HG03558 (cell line): ENCODE measurements at regions not wholly inside any gene's neighbourhood (a gene's known extent, or its start where the extent isn't known, plus 50 kb on each side); places are given as distances from the start of the nearest gene placed in this dataset.

ENCODE experiments used
- ATAC-seq: cut with Tn5 transposase; IDR thresholded peaks from one replicate; pipeline ENCODE4 v1.9.1; 2021; ENCODE audit warnings: moderate number of reproducible peaks; ENCODE audit not compliant: unreplicated experiment; ENCODE audit errors: extremely low read depth

DNA sequence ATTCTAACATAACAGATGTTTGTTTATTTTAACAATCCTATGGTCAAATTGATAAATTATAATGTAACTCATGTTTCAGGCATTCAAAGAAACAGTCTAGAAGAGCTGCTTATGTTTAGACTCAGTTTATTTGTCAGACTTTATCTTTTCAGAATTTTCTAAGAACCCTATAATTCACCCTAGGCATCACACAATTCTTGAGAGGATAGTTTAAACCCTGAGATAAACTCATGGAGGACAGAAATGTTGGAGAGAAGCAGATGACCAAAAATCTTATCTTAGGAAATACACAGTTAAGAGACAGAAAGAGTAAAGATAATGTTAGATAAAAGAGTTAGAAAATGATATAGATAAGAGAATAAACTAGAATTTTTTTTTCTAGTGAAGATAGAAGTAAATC is 1185.7 kb upstream of the SLC10A2 start:
- ATAC-seq: no peak

DNA sequence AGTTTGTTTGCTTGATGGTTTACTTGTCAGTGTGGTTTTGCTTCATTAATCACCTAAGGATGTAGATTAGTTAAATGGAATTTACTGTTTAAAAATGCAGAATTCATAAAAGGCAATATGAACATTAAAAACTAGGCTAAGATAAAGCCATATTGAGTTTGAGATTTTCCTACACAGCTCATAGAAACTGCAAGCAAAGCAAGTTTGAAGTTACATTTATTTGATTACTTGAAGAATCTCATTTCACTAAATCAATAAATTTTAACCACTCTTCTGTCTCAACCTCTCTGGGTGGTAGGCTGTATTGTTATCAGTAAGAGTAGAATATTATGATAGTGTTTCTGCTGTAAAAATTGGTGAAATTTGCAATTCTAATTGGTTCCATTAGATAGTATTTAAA is 1180.7 kb upstream of the SLC10A2 start:
- no peak for ATAC-seq

DNA sequence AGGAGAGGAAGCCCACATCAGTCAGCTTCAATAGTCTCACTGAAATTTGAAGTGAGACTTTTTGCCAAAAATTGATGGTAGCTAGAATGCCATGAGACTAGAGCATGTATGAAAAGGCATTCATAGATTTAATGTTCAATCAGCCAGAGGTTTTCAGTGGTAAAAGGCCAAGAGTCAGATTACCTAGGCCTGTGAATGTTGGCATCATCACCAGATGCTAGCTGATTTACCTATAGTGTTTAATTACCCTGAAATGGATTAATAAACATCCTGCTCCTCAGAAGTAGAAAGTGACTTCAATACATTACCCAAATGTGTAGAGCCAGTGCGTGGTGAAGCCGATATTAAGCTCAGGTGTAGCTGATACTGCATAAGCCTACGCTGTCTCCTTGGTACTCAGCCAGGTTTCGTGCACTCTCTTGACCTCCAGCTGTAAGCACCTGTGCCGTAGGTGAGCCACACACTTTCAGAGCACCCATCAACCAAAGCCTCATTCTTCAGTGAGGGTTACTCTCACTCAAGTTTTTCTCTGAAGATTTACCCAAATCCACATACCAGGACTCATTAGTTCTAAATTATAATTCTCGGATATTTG is 1140.3 kb upstream of the SLC10A2 start:
- ATAC-seq: no peak

DNA sequence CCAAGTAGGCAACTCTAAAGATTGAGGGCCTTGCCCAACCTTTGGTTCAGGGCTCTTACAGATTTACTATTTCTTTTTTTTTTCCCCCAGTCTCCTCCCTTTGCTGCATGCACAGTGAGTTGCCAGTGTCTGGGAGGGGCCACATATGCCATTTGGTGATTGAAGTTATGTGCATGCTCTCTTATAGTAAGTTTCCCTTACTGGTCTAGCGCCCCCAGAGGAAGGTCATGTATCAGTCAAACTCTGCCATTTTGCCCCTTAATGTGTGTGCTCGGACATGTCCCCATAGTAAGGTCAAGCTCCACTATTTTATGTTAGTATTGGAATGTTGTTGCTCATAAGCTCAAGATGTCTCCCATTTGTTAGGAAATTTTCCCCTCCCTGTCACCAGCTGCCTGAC is 1138.0 kb upstream of the SLC10A2 start:
- ATAC-seq: no peak

DNA sequence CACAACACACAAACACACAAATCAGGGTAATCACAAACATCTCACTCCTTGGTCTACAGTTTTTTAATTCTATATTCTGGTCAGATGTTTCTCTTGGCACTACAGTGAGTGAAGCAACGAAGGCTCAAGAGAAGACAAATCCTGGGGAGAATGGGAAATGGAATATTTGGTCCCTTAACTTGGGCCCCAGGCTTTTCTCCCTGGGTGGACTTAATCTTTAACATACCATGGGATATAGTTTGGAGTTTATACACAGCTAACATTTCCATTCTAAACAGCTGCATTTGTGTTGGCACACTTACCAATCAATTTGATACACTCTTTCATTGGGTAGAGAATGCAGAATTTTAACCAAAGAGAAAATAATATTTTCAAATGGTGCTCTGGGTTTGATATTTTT is 1132.6 kb upstream of the SLC10A2 start:
- ATAC-seq: no peak

DNA sequence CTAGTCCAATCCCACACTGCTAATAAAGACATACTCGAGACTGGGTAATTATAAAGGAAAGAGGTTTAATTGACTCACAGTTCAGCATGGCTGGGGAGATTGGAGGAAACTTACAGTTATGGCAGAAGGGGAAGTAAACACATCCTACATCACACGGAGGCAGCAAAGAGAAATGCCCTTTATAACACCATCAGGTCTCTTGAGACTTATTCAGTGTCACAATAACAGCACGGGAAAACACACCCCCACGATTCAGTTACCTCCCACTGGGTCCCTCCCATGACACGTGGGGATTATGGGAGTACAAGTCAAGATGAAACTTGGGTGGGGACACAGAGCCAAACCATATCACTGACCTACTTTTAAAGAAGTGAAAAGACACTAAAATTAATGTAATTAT is 1130.4 kb upstream of the SLC10A2 start:
- ATAC-seq: no peak

DNA sequence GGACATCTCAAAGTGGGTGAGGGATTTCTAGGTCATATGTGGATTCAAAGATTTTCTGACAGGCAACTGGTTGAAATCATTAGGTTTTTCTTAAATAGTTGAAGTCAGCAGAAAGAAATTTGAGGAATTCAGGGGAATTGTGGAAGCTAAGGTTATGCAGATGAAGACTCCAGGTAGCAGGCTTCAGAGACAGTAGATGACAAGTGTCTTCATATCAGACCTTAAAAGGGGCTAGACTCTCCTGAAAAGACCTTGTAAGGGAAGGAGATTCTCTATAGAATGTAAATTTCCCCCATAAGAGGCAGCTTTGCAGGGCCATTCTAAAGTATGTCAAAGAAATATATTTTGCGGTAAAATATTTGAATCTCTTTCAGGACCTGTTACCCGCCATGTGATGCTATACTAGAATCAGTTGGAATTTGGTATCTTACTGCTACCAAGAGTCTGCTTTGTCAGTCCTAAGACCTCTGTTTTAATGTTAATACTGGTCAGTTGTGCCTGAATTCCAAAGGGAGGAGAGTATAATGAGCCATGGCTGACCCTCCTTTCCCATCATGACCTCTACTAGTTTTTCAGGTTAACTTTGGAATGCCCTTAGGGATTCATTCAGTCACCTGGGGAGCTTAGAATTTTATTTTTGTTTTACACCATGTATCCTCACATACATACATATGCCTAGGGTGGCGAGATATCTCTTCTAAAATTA is 1115.5 kb upstream of the SLC10A2 start:
- no peak for ATAC-seq

DNA sequence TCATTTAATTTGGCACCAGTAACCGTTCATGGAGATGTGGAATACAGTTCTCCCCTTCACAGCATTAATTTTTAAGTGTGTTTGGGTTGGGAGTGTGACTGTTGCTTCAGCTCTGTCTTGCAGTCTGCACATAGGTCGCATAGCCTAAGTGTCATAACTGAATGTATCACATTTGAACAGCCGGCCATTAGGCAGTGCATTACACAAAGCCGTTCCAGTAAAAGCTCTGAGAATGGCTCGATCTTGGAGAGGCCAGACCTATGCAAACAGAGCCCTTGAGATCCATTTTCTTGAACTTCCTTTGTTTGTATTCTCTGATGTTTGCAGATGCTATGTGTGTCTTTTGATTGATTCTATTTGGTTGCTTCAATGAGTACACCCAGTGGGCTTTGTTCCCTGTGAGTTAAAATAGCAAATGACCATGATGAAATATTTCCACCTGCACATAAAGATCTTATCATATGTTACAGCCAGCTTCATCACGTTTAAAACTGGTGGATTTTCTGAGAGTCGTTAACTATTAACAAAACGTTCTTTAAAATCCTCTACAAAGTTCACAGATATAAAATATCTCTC is 1104.9 kb upstream of the SLC10A2 start:
- no peak for ATAC-seq

DNA sequence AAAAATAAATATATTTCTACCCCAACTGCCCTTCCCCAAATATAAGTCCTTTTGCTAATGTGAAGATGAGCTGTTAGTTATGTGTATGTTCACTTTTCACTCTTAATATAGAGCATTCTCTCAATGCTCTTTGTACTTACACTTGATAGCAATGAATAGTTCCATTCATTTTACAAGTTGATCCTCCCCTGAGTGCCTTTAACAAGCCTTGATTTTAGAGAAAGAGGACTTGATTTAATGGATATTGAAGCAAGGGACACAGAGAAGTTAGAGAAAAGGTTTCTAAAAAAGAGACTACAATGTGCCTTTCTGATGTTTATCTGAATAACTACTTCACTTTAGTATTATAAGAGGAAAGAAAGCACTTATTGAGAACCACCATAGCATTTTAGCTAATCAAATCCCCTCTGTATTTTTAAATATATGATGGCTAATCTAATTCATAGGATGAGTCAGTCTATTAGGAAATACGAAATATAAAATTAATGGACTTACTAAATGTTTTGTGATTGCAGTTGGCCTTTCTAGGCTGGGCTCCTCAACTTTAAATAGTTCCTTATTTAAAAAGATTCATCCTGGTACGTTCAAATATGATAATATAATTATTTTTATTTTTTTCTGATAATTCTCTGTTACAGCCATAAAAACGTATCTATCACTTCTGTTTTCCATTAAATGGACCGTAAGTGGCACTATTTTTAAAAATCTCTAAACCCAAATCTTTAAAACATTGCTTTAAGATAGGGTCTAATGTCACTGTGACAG is 1097.8 kb upstream of the SLC10A2 start:
- ATAC-seq: no peak

DNA sequence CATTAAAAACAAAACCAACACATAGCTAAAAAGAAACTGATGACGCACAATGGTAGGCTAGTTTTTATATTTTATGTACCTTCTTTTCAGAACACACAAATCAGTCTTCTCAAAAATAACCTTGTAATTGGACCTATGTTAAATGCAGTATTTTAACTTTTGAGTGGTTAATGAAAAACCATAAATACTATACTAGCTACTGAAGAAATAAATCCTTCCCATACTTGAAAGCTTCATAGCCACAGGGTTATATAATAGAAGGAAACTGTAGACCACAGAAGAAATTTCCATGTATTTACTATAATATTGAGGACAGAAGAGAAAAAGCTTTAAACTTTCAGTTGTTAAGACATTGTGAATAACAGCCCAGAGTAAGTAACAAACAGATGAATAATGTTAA is 1094.3 kb upstream of the SLC10A2 start:
- no peak for ATAC-seq

DNA sequence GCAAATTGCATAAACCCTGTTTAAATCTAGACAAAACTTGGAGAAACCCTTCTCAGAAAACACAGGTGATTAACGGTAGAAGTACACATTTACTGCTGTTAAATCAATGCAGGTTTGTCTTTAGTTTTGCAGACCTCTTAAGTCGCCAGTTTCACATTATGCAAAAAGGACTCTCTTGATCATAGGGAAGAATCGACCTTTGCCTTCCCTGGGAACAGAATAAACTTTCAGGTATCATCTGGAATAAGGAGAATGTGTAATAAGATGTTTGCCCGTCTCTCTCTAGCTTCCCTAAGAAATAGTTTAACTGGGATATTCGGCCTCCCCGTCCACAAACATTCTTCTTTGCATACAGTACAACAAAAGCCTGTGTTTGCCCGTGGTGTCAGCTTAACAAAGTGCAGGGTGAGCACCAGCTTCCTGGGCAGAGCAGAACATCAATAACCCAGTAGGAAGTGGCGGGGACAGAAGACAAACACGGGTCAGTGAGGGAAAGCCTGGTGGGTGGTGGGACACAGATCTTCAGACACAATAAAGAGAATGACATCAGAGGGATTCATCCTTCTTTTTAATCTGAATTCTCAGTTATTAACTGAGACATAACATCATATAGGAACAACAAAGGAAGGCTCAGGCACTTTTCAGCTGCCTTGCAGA is 1077.7 kb upstream of the SLC10A2 start:
- no peak for ATAC-seq

DNA sequence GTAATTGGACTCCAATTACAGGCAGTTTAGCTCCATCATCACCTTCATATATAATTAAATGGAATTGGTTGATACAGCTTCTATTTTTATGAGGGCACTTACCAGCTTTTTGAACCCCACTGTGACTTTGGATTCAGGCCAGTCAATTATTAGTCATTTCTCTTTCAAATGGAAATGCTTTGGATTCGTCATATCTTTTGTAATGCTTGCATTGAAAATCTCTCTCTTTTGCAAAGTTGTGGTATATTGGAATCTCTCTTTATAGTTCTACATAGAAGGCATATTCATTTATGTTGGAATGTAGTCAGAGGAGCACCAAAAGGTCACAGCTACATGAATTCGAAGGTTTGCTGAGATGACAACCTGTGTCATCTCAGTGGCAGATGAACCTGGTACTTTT is 1074.3 kb upstream of the SLC10A2 start:
- no peak for ATAC-seq

DNA sequence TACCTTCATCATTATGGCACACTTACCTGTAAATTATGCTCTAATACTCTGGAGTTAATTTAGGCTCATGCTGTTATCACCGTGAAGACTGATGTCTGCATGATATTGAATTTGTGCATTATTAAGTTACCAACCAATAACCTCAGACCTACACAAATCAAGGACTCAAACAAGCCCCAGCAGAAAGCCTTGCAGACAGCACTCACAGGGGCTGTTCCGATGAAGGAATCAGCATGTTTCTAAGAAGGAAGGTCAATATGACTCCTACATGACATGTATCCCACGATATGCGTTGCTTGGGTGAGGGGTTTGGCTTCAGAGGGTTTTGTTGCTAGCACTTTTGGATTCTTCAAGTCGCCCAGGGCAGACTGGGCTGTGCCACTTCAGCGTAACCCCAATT is 1071.2 kb upstream of the SLC10A2 start:
- no peak for ATAC-seq

DNA sequence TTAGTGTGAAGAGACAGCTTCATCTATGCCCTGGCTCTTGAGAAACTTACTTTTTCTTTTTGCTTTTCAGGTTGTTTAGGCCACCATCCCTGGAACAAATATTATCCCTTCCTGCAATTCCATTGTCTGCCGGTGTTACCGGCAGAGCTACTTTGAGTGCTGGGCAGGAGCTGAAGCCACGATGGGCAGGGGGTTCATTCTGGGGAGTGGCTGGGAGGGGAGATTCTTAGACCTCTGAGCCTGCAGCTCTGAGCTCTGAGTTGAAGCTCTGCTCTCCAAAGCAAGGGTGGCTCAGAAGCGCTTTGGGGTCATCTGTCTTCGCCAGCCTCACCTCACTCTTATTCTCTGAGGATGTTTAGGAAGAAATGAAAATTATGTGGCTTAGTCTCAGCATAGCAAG is 1066.6 kb upstream of the SLC10A2 start:
- no peak for ATAC-seq

DNA sequence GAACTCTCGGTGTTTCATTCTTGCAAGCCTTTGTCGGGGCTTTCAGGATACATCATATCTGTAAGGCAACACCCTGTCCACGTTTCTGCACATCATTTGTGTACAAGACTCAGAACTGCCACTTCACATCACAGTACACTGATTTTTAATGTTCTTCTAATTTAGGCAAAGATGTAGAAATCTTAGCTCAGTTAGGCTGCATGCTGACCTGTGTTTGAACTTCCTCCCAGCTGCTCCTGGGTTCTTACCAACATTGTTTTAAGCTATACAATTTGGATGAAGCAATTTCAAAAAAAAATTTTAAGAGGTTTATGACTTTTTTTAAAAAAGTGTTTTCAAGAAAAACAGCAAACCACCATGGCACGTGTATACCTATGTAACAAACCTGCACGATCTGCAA is 1047.9 kb upstream of the SLC10A2 start:
- no peak for ATAC-seq

DNA sequence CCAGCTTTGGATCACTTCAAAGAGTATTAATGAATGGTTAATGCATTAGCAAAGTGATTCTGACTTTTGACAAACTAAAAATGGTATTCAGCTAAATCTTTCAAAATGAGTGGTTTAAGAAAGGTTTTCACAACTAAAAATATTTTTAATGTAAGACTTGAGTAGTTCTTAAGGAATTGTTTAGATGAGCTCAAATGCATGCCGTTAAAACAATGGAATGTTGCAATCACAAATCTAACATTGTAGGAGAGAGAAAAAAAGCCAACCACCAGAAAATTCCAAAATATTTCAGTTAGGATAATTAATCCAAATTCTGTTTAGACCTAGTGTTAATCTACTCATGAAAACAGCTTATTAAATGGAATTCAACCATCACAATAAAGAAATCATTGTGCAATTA is 1044.8 kb upstream of the SLC10A2 start:
- ATAC-seq: no peak

DNA sequence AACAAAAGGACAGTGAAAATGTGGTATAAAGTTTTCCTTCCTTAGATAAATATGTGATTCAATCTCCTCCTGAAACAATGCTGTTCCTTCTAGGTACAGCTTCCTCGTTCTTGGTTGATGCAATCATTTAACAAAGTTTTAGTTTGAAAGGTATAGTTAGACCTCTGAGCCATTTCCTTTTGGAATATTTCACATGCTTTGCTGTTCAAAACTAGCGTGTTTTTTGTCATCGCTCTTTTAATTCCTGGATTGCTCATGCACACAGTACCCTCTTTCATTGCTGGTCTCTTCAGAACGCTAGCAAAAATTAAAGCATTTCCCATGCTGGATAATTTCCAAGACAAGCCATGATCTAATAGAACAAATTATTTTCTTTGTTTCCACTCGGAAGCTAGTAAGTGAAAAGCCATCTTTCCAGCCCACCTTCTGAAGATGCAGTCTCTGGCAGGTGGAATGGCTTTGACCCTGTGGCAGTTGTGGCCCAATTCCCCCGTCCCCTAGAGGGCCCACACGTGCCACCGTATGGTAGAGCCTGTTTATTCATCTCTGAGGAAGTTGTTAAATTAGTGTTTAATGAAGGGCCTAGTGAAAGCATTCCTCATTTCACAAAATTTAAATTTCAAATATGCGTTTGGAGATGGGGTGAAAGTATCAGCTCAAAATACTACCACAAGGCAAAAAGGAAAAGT is 1040.6 kb upstream of the SLC10A2 start:
- ATAC-seq: no peak

DNA sequence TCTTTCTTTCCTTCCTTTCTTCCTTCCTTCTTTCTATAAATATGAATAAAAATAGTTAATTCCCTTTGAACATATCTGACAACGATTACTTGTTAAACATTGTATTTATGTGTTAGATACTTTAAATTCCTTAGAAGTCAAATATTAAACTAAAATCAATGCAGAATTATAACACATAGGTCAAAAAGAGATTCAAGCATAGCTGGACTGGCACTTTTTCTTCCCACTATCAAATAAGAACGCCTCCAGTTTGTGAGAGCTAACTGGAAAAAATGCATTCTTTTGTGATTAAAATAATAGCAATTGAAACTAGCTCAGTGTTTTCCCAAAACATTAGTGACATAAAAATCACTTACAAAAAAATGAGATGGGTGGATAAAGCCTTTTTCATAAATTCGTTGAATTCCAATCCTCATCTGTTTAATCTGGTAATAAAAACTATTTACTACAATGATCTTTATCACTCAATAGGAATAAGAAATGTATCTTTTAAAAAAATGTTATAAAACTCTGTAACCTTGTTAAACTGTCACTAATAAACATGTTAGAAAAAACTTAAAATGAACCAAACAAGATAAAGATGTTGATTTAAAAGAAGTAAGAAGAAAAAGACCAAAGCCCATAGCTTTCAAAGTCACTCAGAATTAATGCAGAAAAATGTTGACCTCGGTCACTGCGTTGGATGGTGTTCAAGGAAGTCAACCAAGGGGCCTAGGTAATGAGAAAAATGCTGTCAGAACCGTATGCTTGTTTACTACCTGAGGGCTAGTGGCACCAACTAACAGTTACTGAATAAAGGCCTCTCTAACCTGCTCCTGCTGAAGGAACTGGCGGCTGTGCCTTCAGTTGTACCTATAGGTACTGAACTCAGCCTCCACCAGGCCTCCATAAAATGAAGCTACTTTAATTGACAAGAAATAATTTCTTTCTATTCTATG is 1039.5 kb upstream of the SLC10A2 start:
- no peak for ATAC-seq

DNA sequence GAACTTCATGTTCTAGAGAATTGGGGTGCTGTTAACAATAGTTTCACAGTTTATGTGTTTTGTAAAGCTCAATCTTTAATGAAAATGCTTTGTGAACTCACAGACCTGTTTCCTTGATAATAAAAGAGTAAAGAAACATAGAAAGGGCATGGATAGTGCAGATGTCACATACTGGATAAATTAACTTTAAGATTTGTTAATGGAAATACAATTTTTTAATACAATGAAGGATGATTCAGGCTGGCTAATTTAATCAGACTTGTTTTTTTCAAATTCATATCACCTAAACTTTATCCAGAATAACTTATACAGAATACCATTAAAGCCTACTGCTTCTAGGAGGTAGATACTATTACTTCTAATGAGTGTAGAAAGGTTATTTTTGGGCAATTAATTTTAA is 1033.5 kb upstream of the SLC10A2 start:
- no peak for ATAC-seq
